KMS-11 (cell line): ENCODE measurements at regions not wholly inside any gene's neighbourhood (a gene's known extent, or its start where the extent isn't known, plus 50 kb on each side); places are given as distances from the start of the nearest gene placed in this dataset.

Experiments used
- H2AFZ ChIP-seq: fragments of 200-600 bp; sonication (generic); 2 replicates; pipeline ENCODE4 v1.6.1; 2016; ENCODE audit warnings: antibody characterized with exemption, mixed run types, low read depth
- H3K27ac ChIP-seq: fragments of 200-600 bp; sonication (generic); 2 replicates; pipeline ENCODE4 v1.6.1; 2016; ENCODE audit warnings: mild to moderate bottlenecking, mixed run types
- H3K27me3 ChIP-seq: fragments of 200-600 bp; sonication (generic); 2 replicates; pipeline ENCODE4 v1.6.1; 2017; ENCODE audit warnings: mild to moderate bottlenecking, low read depth, mixed run types, moderate library complexity; ENCODE audit not compliant: insufficient read depth
- H3K36me3 ChIP-seq: fragments of 200-600 bp; sonication (generic); 2 replicates; pipeline ENCODE4 v1.6.1; 2017; ENCODE audit warnings: mild to moderate bottlenecking, mixed run types; ENCODE audit not compliant: insufficient read depth
- H3K4me1 ChIP-seq: fragments of 200-600 bp; sonication (generic); 2 replicates; pipeline ENCODE4 v1.6.1; 2016; ENCODE audit warnings: mild to moderate bottlenecking, low read depth, mixed run types; ENCODE audit not compliant: poor library complexity, severe bottlenecking
- H3K4me2 ChIP-seq: fragments of 200-600 bp; sonication (generic); 2 replicates; pipeline ENCODE4 v1.7.0; 2016; ENCODE audit warnings: mild to moderate bottlenecking, mixed run types
- H3K4me3 ChIP-seq: fragments of 200-600 bp; sonication (generic); IDR thresholded peaks from 2 replicates; pipeline ENCODE4 v1.6.1; 2017; ENCODE audit warnings: low read depth, low read length, mixed read lengths; ENCODE audit not compliant: insufficient read depth
- H3K79me2 ChIP-seq: fragments of 200-600 bp; sonication (generic); 2 replicates; pipeline ENCODE4 v1.6.1; 2016; ENCODE audit warnings: low read depth, mixed run types; ENCODE audit not compliant: insufficient read depth
- H3K9ac ChIP-seq: fragments of 200-600 bp; sonication (generic); 2 replicates; pipeline ENCODE4 v1.6.1; 2016; ENCODE audit warnings: mild to moderate bottlenecking, mixed run types
- H4K20me1 ChIP-seq: fragments of 200-600 bp; sonication (generic); 2 replicates; pipeline ENCODE4 v1.6.1; 2016; ENCODE audit warnings: mild to moderate bottlenecking, mixed run types; ENCODE audit not compliant: insufficient read depth
- TF ChIP-seq, protein P1 (sequence below): fragments of 200-600 bp; sonication (generic); conservative IDR thresholded peaks from 2 replicates; pipeline ENCODE4 v1.6.1; 2017; ENCODE audit warnings: low read depth, mild to moderate bottlenecking, antibody characterized with exemption, low read length, moderate library complexity, mixed read lengths

- Histone ChIP-seq H3K79me2 (no peaks in the 10 kb centered on the region), H3K4me1 (no peaks in the 10 kb centered on the region), H2AFZ (no peak overlapping the region), H3K36me3 (no peaks in the 10 kb centered on the region), H3K27me3 (no peaks in the 10 kb centered on the region), H3K4me2 (no peak overlapping the region), H3K9ac (no peak overlapping the region), H3K27ac (no peak overlapping the region), H3K4me3 (no peak overlapping the region), H4K20me1 (no peaks in the 10 kb centered on the region)
- TF ChIP-seq, protein P1, sequence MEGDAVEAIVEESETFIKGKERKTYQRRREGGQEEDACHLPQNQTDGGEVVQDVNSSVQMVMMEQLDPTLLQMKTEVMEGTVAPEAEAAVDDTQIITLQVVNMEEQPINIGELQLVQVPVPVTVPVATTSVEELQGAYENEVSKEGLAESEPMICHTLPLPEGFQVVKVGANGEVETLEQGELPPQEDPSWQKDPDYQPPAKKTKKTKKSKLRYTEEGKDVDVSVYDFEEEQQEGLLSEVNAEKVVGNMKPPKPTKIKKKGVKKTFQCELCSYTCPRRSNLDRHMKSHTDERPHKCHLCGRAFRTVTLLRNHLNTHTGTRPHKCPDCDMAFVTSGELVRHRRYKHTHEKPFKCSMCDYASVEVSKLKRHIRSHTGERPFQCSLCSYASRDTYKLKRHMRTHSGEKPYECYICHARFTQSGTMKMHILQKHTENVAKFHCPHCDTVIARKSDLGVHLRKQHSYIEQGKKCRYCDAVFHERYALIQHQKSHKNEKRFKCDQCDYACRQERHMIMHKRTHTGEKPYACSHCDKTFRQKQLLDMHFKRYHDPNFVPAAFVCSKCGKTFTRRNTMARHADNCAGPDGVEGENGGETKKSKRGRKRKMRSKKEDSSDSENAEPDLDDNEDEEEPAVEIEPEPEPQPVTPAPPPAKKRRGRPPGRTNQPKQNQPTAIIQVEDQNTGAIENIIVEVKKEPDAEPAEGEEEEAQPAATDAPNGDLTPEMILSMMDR = no peak
Measured at GRCh38 chr18:55841314-55841713, 253.3 kb upstream of the TCF4 start.

- H3K36me3 ChIP-seq = no peaks in the 10 kb centered on the region
- no peak overlapping the region for H3K27ac ChIP-seq
- H3K4me3 ChIP-seq = no peak overlapping the region
- no peaks in the 10 kb centered on the region for H3K4me1 ChIP-seq
- H2AFZ ChIP-seq = no peak overlapping the region
- no peak overlapping the region for H3K4me2 ChIP-seq
- H4K20me1 ChIP-seq = no peaks in the 10 kb centered on the region
- H3K27me3 ChIP-seq = no peaks in the 10 kb centered on the region
- H3K9ac ChIP-seq = no peak overlapping the region
- TF ChIP-seq, protein P1 = no peak
- H3K79me2 ChIP-seq = no peaks in the 10 kb centered on the region
Measured at GRCh38 chr18:55840601-55841170, 252.7 kb upstream of the TCF4 start.

- no peak overlapping the region for H3K4me3 ChIP-seq
- H3K4me2 ChIP-seq = no peak overlapping the region
- TF ChIP-seq, protein P1 = no peak
- H3K9ac ChIP-seq = no peak overlapping the region
- no peaks in the 10 kb centered on the region for H3K4me1 ChIP-seq
- no peaks in the 10 kb centered on the region for H3K27me3 ChIP-seq
- no peaks in the 10 kb centered on the region for H3K36me3 ChIP-seq
- H3K27ac ChIP-seq = no peak overlapping the region
- H2AFZ ChIP-seq = no peak overlapping the region
- no peaks in the 10 kb centered on the region for H4K20me1 ChIP-seq
- H3K79me2 ChIP-seq = no peaks in the 10 kb centered on the region
Measured at GRCh38 chr18:55839343-55839742, 251.4 kb upstream of the TCF4 start.

DNA sequence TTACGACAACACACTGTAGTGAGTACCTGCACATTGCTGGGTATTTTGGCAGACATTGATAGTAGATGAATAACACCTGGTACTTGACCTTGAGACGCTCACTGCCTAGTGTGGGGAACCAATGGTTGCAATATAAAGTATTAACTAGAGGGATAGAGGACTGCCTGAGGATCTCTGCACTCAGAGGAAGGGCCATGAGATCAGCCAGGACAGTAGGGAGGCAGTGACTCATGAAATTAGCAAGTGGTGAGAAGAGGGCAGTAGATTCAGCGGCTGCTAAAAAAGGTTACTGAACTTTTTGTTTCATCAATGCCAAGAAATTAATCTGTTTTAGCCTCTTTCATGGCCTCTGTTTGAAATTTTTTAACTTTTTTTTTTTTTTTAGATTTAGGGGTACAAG lies 250.8 kb upstream of the TCF4 start:
- no peak overlapping the region for H3K9ac ChIP-seq
- H2AFZ ChIP-seq = no peak overlapping the region
- H4K20me1 ChIP-seq = no peaks in the 10 kb centered on the region
- H3K36me3 ChIP-seq = no peaks in the 10 kb centered on the region
- H3K4me1 ChIP-seq = no peaks in the 10 kb centered on the region
- no peak overlapping the region for H3K4me3 ChIP-seq
- H3K27ac ChIP-seq = no peak overlapping the region
- TF ChIP-seq, protein P1 = no peak
- no peaks in the 10 kb centered on the region for H3K79me2 ChIP-seq
- no peak overlapping the region for H3K4me2 ChIP-seq
- H3K27me3 ChIP-seq = no peaks in the 10 kb centered on the region
